ENCODE measurements at regions not wholly inside any gene's neighbourhood (a gene's known extent, or its start where the extent isn't known, plus 50 kb on each side); places are given as distances from the start of the nearest gene placed in this dataset.

DNA sequence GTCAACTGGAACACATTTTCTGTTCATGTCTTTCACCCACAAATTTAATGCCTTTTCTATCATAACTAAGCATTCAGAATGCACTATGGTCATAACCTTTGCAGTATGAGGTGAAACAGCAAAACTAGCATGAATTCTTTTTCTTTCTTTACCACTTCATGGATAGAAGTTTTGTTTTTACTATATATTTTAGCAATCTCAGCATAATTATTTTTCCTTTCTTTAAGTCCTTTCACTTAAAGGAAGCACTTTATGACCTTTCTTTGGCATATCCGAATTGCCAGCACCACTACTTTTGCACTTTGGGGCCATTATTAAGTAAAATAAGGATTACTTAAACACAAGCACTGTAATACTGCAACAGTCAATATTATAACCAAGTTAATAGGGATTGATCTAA is 115.1 kb upstream of the DKK2 start:
- no peak for TF ChIP-seq EZH2 (IDR thresholded peaks at IDR 0.05; ENCODE audit: borderline replicate concordance, low read depth, low read length, poor library complexity, severe bottlenecking)
- TF ChIP-seq, protein P1, sequence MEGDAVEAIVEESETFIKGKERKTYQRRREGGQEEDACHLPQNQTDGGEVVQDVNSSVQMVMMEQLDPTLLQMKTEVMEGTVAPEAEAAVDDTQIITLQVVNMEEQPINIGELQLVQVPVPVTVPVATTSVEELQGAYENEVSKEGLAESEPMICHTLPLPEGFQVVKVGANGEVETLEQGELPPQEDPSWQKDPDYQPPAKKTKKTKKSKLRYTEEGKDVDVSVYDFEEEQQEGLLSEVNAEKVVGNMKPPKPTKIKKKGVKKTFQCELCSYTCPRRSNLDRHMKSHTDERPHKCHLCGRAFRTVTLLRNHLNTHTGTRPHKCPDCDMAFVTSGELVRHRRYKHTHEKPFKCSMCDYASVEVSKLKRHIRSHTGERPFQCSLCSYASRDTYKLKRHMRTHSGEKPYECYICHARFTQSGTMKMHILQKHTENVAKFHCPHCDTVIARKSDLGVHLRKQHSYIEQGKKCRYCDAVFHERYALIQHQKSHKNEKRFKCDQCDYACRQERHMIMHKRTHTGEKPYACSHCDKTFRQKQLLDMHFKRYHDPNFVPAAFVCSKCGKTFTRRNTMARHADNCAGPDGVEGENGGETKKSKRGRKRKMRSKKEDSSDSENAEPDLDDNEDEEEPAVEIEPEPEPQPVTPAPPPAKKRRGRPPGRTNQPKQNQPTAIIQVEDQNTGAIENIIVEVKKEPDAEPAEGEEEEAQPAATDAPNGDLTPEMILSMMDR (conservative IDR thresholded peaks at IDR 0.05; ENCODE audit: low read depth, low read length): no peak

Data from A673 (cell line).